Fibroblast of the aortic adventitia (primary cell): ENCODE measurements at regions not wholly inside any gene's neighbourhood (a gene's known extent, or its start where the extent isn't known, plus 50 kb on each side); places are given as distances from the start of the nearest gene placed in this dataset.

Experiments used
- DNase-seq: peaks from one replicate; pipeline ENCODE4 v3.0.0-alpha.2; 2010; ENCODE audit warnings: low read depth
- H3K4me3 ChIP-seq: 2 replicates; pipeline ENCODE4 v1.5.1; 2011; ENCODE audit warnings: low read depth, mild to moderate bottlenecking, control low read depth, low read length, moderate library complexity
- TF ChIP-seq, protein P1 (sequence below): IDR thresholded peaks from 2 replicates; pipeline ENCODE4 v1.5.1; 2011; ENCODE audit warnings: mild to moderate bottlenecking, low read length, control low read depth, inconsistent platforms; ENCODE audit not compliant: insufficient read depth

DNA sequence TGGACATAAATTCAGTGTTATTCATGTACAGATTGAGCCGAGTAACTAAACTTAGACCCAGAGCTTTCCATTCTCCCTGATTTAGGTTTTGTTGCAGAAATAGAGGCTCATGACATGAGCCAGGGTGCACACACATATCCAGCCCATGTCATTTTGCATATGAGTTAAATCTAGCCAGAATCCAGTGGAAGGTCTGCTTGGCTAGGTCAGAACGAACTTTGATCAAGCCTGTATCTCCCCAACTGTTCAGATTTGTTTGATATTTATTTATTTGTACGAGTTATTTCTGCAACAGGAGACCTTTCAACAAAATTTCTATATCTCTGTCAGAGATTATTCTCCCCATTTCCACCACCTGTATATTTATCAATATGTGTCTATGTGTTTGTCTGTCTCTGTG lies 247.5 kb upstream of the THBS1 start:
- no peak for DNase-seq
- H3K4me3 ChIP-seq, result no peak overlapping the region
- TF ChIP-seq, protein P1, sequence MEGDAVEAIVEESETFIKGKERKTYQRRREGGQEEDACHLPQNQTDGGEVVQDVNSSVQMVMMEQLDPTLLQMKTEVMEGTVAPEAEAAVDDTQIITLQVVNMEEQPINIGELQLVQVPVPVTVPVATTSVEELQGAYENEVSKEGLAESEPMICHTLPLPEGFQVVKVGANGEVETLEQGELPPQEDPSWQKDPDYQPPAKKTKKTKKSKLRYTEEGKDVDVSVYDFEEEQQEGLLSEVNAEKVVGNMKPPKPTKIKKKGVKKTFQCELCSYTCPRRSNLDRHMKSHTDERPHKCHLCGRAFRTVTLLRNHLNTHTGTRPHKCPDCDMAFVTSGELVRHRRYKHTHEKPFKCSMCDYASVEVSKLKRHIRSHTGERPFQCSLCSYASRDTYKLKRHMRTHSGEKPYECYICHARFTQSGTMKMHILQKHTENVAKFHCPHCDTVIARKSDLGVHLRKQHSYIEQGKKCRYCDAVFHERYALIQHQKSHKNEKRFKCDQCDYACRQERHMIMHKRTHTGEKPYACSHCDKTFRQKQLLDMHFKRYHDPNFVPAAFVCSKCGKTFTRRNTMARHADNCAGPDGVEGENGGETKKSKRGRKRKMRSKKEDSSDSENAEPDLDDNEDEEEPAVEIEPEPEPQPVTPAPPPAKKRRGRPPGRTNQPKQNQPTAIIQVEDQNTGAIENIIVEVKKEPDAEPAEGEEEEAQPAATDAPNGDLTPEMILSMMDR, result no peak

DNA sequence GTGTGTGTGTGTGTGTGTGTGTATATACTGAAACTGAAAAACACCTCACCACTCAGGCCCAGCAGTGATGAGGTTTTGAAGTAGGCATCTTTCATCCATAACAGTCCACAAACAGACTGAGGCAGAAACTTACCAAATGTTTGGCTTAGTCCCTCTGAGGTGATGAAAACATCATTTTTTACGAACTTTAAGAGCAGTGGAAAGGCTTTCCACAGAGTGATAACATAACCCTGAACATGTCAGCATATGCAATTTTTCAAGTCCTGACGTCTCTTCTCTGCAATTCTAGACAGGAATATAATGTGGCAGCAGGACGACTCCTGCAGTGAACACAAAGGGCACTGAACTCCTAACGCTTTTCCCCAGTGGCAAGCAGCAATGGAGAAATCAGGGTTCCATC lies 247.0 kb upstream of the THBS1 start:
- TF ChIP-seq, protein P1, result no peak
- no peak overlapping the region for H3K4me3 ChIP-seq
- no peak for DNase-seq

DNA sequence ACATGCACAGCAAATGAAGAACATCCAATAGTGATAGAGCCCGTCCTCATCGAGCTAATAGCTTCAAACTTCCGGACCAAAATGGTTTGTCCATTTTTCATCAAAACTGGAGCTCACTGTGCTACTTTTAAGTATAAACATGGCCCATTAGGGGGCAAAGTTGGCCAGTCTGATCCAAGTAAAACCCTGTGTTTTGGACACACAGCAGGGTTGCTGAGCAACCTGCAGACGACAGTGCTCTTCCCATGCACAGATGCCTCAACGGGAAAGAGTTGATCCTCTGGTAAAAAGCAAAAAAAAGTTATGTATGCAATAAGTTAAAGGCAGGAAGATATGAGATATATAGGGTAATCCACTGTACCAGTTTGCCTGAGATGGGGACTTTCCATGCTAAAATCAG lies 244.0 kb upstream of the THBS1 start:
- TF ChIP-seq, protein P1, result no peak
- DNase-seq, result no peak
- no peak overlapping the region for H3K4me3 ChIP-seq

DNA sequence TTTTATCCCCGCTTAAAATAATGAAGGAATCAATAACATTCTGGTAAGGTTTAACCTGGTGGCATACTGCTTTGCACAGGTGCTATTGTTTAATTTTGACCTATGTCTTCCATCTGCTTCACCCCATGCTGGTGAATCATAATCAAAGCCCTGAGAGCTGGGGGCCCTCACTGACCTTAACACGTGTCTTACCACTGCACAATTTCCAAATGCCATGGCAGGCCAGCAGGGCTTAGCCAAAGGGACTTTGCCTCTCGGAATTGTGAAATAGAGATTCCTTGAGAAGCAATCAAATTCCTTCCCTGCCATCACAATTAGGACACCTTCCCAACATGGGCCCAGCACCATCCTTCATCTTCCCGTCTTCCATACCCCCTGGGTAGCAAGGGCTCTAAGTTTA lies 242.6 kb upstream of the THBS1 start:
- DNase-seq, result no peak
- H3K4me3 ChIP-seq, result no peak overlapping the region
- TF ChIP-seq, protein P1, result no peak

DNA sequence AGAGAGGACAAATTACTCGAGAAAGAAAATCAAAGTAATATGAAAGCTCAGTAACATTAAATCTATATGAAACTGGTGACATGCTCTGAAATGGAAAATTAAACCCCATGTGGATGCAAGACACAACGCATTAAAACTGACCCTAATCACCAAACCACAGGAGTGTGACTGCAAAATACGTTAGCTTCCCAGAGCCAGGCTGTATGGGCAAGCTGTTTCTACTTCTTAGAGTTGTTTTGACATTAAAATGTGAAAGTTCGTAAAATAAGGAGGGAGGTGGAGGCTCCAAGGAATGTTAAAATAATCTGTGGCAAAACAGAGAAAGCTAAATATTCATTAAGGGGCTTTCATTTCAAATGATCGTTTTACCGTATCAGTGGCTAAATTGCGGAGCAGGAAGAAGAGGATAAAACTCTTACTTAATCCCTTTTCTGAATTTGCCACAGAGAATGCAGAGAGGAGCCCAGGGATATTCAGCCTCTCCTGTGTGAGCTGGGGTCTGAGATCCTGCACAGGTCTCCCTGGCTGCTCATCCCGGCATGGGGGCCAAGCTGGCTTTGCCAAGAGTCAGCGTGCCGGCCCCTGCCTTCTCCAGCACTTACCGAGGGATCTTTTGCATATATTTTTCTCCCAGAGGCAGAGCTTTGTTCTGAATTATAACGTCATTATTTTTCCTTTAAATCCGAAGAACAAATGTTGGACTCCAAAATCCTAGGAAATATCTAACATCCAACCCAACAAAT lies 239.8 kb upstream of the THBS1 start:
- DNase-seq, result no peak
- no peak overlapping the region for H3K4me3 ChIP-seq
- TF ChIP-seq, protein P1, result no peak

DNA sequence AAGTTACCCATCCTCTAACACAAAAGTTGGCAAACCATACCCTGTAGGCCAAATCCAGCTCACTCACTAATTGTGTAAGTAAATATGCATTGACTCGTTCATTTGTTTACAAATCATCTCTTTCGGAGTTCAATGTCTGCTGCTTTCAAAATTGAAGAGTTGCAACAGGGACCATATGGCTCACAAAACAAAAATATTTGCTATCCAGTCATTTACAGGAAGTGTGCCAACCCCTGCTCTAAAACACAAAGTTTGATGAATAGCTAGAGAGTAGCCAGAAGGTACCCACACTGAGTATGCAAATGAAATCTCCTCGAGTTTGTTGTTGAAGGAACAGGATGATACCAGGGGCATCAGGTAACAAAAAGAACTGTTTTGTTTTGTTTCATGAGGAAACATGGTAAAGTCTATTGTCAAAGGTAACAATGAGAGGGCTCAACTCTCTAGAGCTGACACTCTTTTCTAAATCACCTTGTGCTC lies 236.2 kb upstream of the THBS1 start:
- no peak for DNase-seq
- no peak overlapping the region for H3K4me3 ChIP-seq

More for the DNA sequence above, 236.2 kb upstream of the THBS1 start:
- TF ChIP-seq, protein P1, result no peak
